OCI-LY7 (cell line): ENCODE measurements at regions not wholly inside any gene's neighbourhood (a gene's known extent, or its start where the extent isn't known, plus 50 kb on each side); places are given as distances from the start of the nearest gene placed in this dataset.

Source experiments
- EZH2phosphoT487 ChIP-seq: fragments of 200-600 bp; sonication (generic); IDR thresholded peaks from 2 replicates; pipeline ENCODE4 v1.6.1; 2018; ENCODE audit warnings: low read depth, borderline replicate concordance, mild to moderate bottlenecking, mixed run types, antibody characterized with exemption, low read length, moderate library complexity, mixed read lengths
- TF ChIP-seq, protein P1 (sequence below): fragments of 200-600 bp; sonication (generic); conservative IDR thresholded peaks from 2 replicates; pipeline ENCODE4 v1.5.1; 2014; ENCODE audit warnings: mild to moderate bottlenecking, antibody characterized with exemption, low read length, moderate library complexity, mixed read lengths

DNA sequence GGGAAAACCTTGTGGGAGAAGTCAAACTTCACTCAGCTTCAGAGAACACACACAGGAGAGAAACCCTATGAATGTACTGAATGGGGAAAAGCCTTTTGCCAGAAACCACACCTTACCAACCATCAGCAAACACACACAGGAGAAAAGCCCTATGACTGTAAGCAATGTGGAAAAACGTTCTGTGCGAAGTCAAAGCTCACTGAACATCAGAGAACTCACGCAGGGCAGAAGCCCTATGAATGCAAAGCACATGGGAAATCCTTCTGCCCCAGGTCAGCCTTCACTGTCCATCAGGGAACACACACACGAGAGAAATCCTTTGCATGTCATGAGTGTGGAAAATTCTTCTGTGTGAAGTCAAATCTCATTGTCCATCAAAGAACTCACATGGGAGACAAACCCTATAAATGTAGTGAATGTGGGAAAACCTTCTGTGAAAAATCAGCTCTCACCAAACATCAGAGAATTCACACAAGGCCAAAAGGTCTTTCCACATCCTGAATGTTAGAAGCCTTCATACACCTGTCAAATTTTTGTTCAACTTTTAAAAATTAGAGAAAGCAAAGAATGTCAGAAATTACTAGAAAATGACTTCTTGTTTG lies 199.4 kb downstream of the SMIM20 start:
- TF ChIP-seq, protein P1, sequence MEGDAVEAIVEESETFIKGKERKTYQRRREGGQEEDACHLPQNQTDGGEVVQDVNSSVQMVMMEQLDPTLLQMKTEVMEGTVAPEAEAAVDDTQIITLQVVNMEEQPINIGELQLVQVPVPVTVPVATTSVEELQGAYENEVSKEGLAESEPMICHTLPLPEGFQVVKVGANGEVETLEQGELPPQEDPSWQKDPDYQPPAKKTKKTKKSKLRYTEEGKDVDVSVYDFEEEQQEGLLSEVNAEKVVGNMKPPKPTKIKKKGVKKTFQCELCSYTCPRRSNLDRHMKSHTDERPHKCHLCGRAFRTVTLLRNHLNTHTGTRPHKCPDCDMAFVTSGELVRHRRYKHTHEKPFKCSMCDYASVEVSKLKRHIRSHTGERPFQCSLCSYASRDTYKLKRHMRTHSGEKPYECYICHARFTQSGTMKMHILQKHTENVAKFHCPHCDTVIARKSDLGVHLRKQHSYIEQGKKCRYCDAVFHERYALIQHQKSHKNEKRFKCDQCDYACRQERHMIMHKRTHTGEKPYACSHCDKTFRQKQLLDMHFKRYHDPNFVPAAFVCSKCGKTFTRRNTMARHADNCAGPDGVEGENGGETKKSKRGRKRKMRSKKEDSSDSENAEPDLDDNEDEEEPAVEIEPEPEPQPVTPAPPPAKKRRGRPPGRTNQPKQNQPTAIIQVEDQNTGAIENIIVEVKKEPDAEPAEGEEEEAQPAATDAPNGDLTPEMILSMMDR: no peak
- TF ChIP-seq EZH2phosphoT487: no peak
